ENCODE measurements at regions not wholly inside any gene's neighbourhood (a gene's known extent, or its start where the extent isn't known, plus 50 kb on each side); places are given as distances from the start of the nearest gene placed in this dataset.

GRCh38 chr2:11016735-11017388 lies 105.1 kb downstream of the KCNF1 start:
- TF ChIP-seq ZNF8 (CRISPR knock-in tag; IDR thresholded peaks at IDR 0.05) (no peak), PPARA (CRISPR knock-in tag; IDR thresholded peaks at IDR 0.05; ENCODE audit: borderline replicate concordance) (no peak), ARNTL (CRISPR knock-in tag; IDR thresholded peaks at IDR 0.05; ENCODE audit: borderline replicate concordance, low read depth) (no peak), GLIS3 (CRISPR knock-in tag; IDR thresholded peaks at IDR 0.05) (no peak), OSR1 (CRISPR knock-in tag; IDR thresholded peaks at IDR 0.05) (no peak), BACH2 (CRISPR knock-in tag; IDR thresholded peaks at IDR 0.05; ENCODE audit: borderline replicate concordance) (no peak), SNAI2 (CRISPR knock-in tag; IDR thresholded peaks at IDR 0.05) (no peak), TCF4 (CRISPR knock-in tag; IDR thresholded peaks at IDR 0.05; ENCODE audit: borderline replicate concordance) (no peak), ISL1 (CRISPR knock-in tag; IDR thresholded peaks at IDR 0.05) (no peak), CSDC2 (CRISPR knock-in tag; IDR thresholded peaks at IDR 0.05) (no peak), ESRRG (CRISPR knock-in tag; IDR thresholded peaks at IDR 0.05) (no peak)
- ATAC-seq = no peak

- no peak for ATAC-seq
Observed at GRCh38 chr2:11017921-11018320, 106.2 kb downstream of the KCNF1 start.

GRCh38 chr2:11018651-11019185 lies 107.0 kb downstream of the KCNF1 start:
- TF ChIP-seq TSHZ2 (CRISPR knock-in tag; IDR thresholded peaks at IDR 0.05) (no peak), CREB5 (CRISPR knock-in tag; IDR thresholded peaks at IDR 0.05; ENCODE audit: low read depth) (no peak), ARNTL (CRISPR knock-in tag; IDR thresholded peaks at IDR 0.05; ENCODE audit: borderline replicate concordance, low read depth) (no peak), ZNF8 (CRISPR knock-in tag; IDR thresholded peaks at IDR 0.05) (no peak), RARB (CRISPR knock-in tag; IDR thresholded peaks at IDR 0.05) (no peak), PPARA (CRISPR knock-in tag; IDR thresholded peaks at IDR 0.05; ENCODE audit: borderline replicate concordance) (no peak), TCF4 (CRISPR knock-in tag; IDR thresholded peaks at IDR 0.05; ENCODE audit: borderline replicate concordance) (no peak), OSR1 (CRISPR knock-in tag; IDR thresholded peaks at IDR 0.05) (no peak), ZFP3 (CRISPR knock-in tag; IDR thresholded peaks at IDR 0.05) (no peak)
- ATAC-seq = no peak

More at GRCh38 chr2:11017921-11018320, 106.2 kb downstream of the KCNF1 start:
- no peak for TF ChIP-seq CREB5 (CRISPR knock-in tag; IDR thresholded peaks at IDR 0.05; ENCODE audit: low read depth)
- TF ChIP-seq ZC3H10 (CRISPR knock-in tag; IDR thresholded peaks at IDR 0.05) = no peak
- TF ChIP-seq OSR1 (CRISPR knock-in tag; IDR thresholded peaks at IDR 0.05) = no peak
- TF ChIP-seq POU6F1 (CRISPR knock-in tag; IDR thresholded peaks at IDR 0.05; ENCODE audit: borderline replicate concordance, low read depth) = no peak
- no peak for TF ChIP-seq ESRRG (CRISPR knock-in tag; IDR thresholded peaks at IDR 0.05)
- no peak for TF ChIP-seq SNAI2 (CRISPR knock-in tag; IDR thresholded peaks at IDR 0.05)
- TF ChIP-seq BACH2 (CRISPR knock-in tag; IDR thresholded peaks at IDR 0.05; ENCODE audit: borderline replicate concordance) = no peak
- no peak for TF ChIP-seq ZNF8 (CRISPR knock-in tag; IDR thresholded peaks at IDR 0.05)
- TF ChIP-seq ZFP30 (CRISPR knock-in tag; IDR thresholded peaks at IDR 0.05) = no peak
- no peak for TF ChIP-seq TSHZ2 (CRISPR knock-in tag; IDR thresholded peaks at IDR 0.05)
- TF ChIP-seq PPARA (CRISPR knock-in tag; IDR thresholded peaks at IDR 0.05; ENCODE audit: borderline replicate concordance) = no peak

All from SK-N-SH treated with all-trans-retinoic acid at 6 μM for 48 hours (cell line).